NCI-H2196 treated with DMSO at 0.1 percent for 48 hours (cell line): ENCODE measurements at regions not wholly inside any gene's neighbourhood (a gene's known extent, or its start where the extent isn't known, plus 50 kb on each side); places are given as distances from the start of the nearest gene placed in this dataset.

Experiments
- DNase-seq: peaks from one replicate; lab custom pipeline; 2025; ENCODE audit not compliant: unreplicated experiment; lab: John Stamatoyannopoulos, UW

GRCh38 chr4:125735102-125735501 is 420.3 kb downstream of the FAT4 start:
- no peak for DNase-seq

- DNase-seq = no peak
Observed at GRCh38 chr4:125736057-125736456, 421.3 kb downstream of the FAT4 start.

GRCh38 chr4:125739760-125740159 is 425.0 kb downstream of the FAT4 start:
- DNase-seq = no peak

- no peak for DNase-seq
Observed at GRCh38 chr4:125741825-125742452, 427.2 kb downstream of the FAT4 start.

GRCh38 chr4:125744891-125745364 is 430.2 kb downstream of the FAT4 start:
- no peak for DNase-seq

- no peak for DNase-seq
Observed at GRCh38 chr4:125749354-125749753, 434.6 kb downstream of the FAT4 start.

GRCh38 chr4:125750399-125750798 is 435.6 kb downstream of the FAT4 start:
- no peak for DNase-seq

GRCh38 chr4:125750828-125751466 is 436.2 kb downstream of the FAT4 start:
- no peak for DNase-seq

GRCh38 chr4:125758438-125758837 is 443.7 kb downstream of the FAT4 start:
- no peak for DNase-seq

GRCh38 chr4:125760201-125760819 is 445.6 kb downstream of the FAT4 start:
- DNase-seq = no peak

- no peak for DNase-seq
Observed at GRCh38 chr4:125760956-125761355, 446.2 kb downstream of the FAT4 start.

- no peak for DNase-seq
Observed at GRCh38 chr4:125762537-125762936, 447.8 kb downstream of the FAT4 start.

- no peak for DNase-seq
Observed at GRCh38 chr4:125765941-125766340, 451.2 kb downstream of the FAT4 start.

GRCh38 chr4:125770814-125771398 is 456.2 kb downstream of the FAT4 start:
- no peak for DNase-seq

- DNase-seq = no peak
Observed at GRCh38 chr4:125772680-125773079, 457.9 kb downstream of the FAT4 start.

GRCh38 chr4:125773502-125773901 is 458.7 kb downstream of the FAT4 start:
- no peak for DNase-seq

GRCh38 chr4:125773931-125774330 is 459.2 kb downstream of the FAT4 start:
- no peak for DNase-seq

- DNase-seq = no peak
Observed at GRCh38 chr4:125776146-125776545, 461.4 kb downstream of the FAT4 start.

- no peak for DNase-seq
Observed at GRCh38 chr4:125780164-125780563, 465.4 kb downstream of the FAT4 start.

GRCh38 chr4:125780747-125781146 is 466.0 kb downstream of the FAT4 start:
- DNase-seq = no peak

- no peak for DNase-seq
Observed at GRCh38 chr4:125781651-125782050, 466.9 kb downstream of the FAT4 start.

- DNase-seq = no peak
Observed at GRCh38 chr4:125784741-125785140, 470.0 kb downstream of the FAT4 start.
